HFFc6 (cell line): ENCODE measurements at regions not wholly inside any gene's neighbourhood (a gene's known extent, or its start where the extent isn't known, plus 50 kb on each side); places are given as distances from the start of the nearest gene placed in this dataset.

ENCODE experiments used
- DNase-seq: peaks from one replicate; pipeline ENCODE4 v3.0.0-alpha.2; 2018
- H3K27ac Mint-ChIP-seq: 2 replicates; pipeline ENCODE4 v1.8.0; 2020; ENCODE audit warnings: mild to moderate bottlenecking, mixed read lengths
- H3K27me3 Mint-ChIP-seq: 2 replicates; pipeline ENCODE4 v1.8.0; 2021; ENCODE audit warnings: mild to moderate bottlenecking, moderate library complexity, mixed read lengths; ENCODE audit not compliant: insufficient read depth
- H3K36me3 Mint-ChIP-seq: 2 replicates; pipeline ENCODE4 v1.8.0; 2021; ENCODE audit warnings: low read depth, mixed read lengths
- H3K4me1 Mint-ChIP-seq: 2 replicates; pipeline ENCODE4 v1.8.0; 2020; ENCODE audit warnings: low read depth, mixed read lengths
- H3K4me3 Mint-ChIP-seq: 2 replicates; pipeline ENCODE4 v1.8.0; 2020; ENCODE audit warnings: mild to moderate bottlenecking, moderate library complexity, mixed read lengths
- H3K9me3 Mint-ChIP-seq: 2 replicates; pipeline ENCODE4 v1.8.0; 2020; ENCODE audit warnings: mild to moderate bottlenecking, mixed read lengths
- TF ChIP-seq, protein P1 (sequence below): fragments of 200-600 bp; sonication (generic); IDR thresholded peaks from 2 replicates; pipeline ENCODE4 v1.5.0; 2021; ENCODE audit warnings: antibody characterized with exemption, mild to moderate bottlenecking

DNA sequence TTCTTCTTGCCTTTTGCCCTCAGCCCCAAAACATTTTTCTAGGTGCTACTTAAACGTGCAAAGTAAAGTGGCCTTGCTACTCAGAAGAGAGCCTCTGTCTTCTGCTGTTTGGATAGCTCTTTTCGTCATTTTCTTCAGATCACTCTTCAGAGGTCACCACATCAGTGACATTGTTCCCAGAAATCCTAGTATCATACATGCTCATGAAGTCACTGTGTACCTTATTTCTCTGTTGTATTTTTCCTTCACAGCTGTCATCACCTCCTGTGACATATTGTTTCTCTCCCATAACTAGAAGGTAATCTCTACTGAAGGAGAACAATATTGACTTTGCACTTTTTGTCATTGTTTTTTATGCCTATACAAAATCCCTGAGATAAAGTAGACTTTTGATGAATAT is 237.0 kb upstream of the CDH18 start:
- TF ChIP-seq, protein P1, sequence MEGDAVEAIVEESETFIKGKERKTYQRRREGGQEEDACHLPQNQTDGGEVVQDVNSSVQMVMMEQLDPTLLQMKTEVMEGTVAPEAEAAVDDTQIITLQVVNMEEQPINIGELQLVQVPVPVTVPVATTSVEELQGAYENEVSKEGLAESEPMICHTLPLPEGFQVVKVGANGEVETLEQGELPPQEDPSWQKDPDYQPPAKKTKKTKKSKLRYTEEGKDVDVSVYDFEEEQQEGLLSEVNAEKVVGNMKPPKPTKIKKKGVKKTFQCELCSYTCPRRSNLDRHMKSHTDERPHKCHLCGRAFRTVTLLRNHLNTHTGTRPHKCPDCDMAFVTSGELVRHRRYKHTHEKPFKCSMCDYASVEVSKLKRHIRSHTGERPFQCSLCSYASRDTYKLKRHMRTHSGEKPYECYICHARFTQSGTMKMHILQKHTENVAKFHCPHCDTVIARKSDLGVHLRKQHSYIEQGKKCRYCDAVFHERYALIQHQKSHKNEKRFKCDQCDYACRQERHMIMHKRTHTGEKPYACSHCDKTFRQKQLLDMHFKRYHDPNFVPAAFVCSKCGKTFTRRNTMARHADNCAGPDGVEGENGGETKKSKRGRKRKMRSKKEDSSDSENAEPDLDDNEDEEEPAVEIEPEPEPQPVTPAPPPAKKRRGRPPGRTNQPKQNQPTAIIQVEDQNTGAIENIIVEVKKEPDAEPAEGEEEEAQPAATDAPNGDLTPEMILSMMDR = no peak
- Mint-ChIP-seq H3K36me3 (no peaks in the 10 kb centered on the region), H3K4me3 (no peak overlapping the region), H3K27me3 (no peaks in the 10 kb centered on the region), H3K27ac (no peak overlapping the region), H3K9me3 (no peaks in the 10 kb centered on the region), H3K4me1 (no peaks in the 10 kb centered on the region)
- DNase-seq = no peak

DNA sequence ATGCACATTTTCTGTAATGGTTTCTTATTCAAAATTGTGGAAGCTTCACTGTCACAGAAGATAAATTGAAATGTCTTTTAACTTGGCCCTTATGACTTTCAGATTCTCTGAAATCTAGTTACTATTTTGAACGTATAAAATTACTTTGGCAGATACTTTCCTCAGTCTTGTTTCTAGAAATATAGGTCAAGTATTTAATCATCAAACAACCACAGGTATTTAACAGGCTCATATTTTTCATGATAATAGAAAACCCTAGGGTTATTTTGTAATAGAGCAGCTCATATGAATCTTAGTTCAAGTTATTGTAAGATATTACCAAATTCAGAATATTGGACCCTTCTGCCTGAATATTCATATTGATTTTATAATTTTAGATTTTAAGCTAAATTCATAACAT is 236.0 kb upstream of the CDH18 start:
- TF ChIP-seq, protein P1 = no peak
- H3K36me3 Mint-ChIP-seq = no peaks in the 10 kb centered on the region
- no peaks in the 10 kb centered on the region for H3K27me3 Mint-ChIP-seq
- no peaks in the 10 kb centered on the region for H3K4me1 Mint-ChIP-seq
- H3K4me3 Mint-ChIP-seq = no peak overlapping the region
- H3K27ac Mint-ChIP-seq = no peak overlapping the region
- no peak for DNase-seq
- no peaks in the 10 kb centered on the region for H3K9me3 Mint-ChIP-seq

DNA sequence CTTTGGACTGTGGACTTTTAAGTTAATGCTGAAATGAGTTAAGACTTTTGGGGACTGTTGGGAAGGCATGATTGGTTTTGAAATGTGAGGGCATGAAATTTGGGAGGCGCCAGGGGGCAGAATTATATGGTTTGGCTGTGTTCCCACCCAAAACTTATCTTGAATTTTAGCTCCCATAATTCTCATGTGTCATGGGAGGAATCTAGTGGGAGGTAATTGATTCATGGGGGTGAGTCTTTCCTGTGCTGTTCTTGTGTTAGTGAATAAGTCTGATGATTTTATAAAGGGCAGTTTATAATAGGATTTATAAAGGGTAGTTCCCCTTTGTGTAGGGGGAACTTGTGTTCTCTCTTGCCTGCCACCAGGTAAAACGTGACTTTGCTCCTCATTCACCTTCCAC is 235.5 kb upstream of the CDH18 start:
- no peak for DNase-seq
- no peaks in the 10 kb centered on the region for H3K4me1 Mint-ChIP-seq
- TF ChIP-seq, protein P1 = no peak

DNA sequence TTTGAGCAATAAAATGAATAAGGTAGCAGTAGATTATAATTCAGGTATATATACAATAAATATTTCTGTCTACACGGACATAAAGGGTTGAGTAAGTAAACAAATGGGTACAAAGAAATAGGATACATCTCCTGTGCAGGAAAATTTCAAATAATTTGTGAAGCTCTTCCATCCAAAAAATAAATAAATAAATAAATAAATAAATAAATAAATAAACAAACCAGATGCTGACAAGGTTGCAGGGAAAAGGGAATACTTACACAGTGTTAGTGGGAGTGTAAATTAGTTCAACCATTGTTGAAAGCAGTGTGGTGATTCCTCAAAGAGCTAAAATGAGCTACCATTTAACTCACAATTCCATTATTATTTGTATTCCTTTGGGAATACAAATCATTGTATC is 227.3 kb upstream of the CDH18 start:
- no peaks in the 10 kb centered on the region; the same call in 1 of the 2 replicates for H3K27me3 Mint-ChIP-seq
- DNase-seq = no peak
- H3K4me3 Mint-ChIP-seq = no peak overlapping the region
- H3K27ac Mint-ChIP-seq = no peak overlapping the region
- no peaks in the 10 kb centered on the region for H3K4me1 Mint-ChIP-seq
- no peaks in the 10 kb centered on the region for H3K36me3 Mint-ChIP-seq
- no peaks in the 10 kb centered on the region for H3K9me3 Mint-ChIP-seq
- TF ChIP-seq, protein P1 = no peak

More for the DNA sequence above, 235.5 kb upstream of the CDH18 start:
- H3K4me3 Mint-ChIP-seq = no peak overlapping the region
- no peaks in the 10 kb centered on the region for H3K36me3 Mint-ChIP-seq
- no peaks in the 10 kb centered on the region for H3K27me3 Mint-ChIP-seq
- H3K27ac Mint-ChIP-seq = no peak overlapping the region
- H3K9me3 Mint-ChIP-seq = no peaks in the 10 kb centered on the region

DNA sequence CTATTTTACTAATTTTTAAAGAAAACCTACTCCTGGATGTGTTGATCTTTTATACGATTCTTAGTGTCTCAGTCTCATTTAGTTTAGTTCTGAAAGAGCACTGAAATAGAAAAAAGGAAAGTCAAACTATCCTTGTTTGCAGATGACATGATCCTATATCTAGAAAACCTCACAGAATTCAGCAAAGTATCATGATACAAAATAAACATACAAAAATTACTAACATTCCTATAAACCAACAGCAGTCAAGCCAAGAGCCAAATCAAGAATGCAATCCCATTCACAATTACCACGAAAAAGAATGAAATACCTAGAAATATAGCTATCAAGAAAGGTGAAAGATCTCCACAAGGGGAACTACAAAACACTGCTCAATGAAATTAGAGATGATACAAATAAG is 225.8 kb upstream of the CDH18 start:
- no peak for DNase-seq
- no peaks in the 10 kb centered on the region for H3K9me3 Mint-ChIP-seq
- no peak overlapping the region for H3K27ac Mint-ChIP-seq

More for the DNA sequence above, 225.8 kb upstream of the CDH18 start:
- Mint-ChIP-seq H3K4me1 (no peaks in the 10 kb centered on the region), H3K27me3 (no peaks in the 10 kb centered on the region; the same call in 1 of the 2 replicates), H3K36me3 (no peaks in the 10 kb centered on the region), H3K4me3 (no peak overlapping the region)
- TF ChIP-seq, protein P1 = no peak
